HEK293 (cell line): ENCODE measurements at regions not wholly inside any gene's neighbourhood (a gene's known extent, or its start where the extent isn't known, plus 50 kb on each side); places are given as distances from the start of the nearest gene placed in this dataset.
A peak's percentile ranks its signal among the peaks of the same experiment; 100 is the strongest.

ENCODE experiments used
- CTCF ChIA-PET: fragments of 350-600 bp; formaldehyde crosslinking; extraction: SDS; loops from one replicate; lab custom pipeline; 2021; ENCODE audit warnings: antibody characterized with exemption; lab: Yijun Ruan, JAX
- POLR2A ChIA-PET: fragments of 300-600 bp; formaldehyde crosslinking; extraction: SDS; loops from one replicate; lab custom pipeline; 2020; ENCODE audit warnings: antibody characterized with exemption, inconsistent platforms; lab: Yijun Ruan, JAX
- H3K27ac ChIP-seq: fragments of 200-500 bp; sonication (Bioruptor generic); 2 replicates; pipeline ENCODE4 v1.5.1; 2014; ENCODE audit warnings: low read depth, low read length, control low read depth, inconsistent platforms; ENCODE audit errors: extremely low read depth
- H3K36me3 ChIP-seq, 2 experiments: fragments of 200-500 bp in 1 of 2; sonication (Bioruptor generic) in 1 of 2; 1 replicate in 1 of 2; 2 replicates in 1 of 2; pipeline ENCODE4 v1.5.1; 2014 to 2017; ENCODE audit warnings: inconsistent platforms in 2 of 2, low read length in 2 of 2; ENCODE audit not compliant: control insufficient read depth in 2 of 2, insufficient read depth in 1 of 2
- H3K4me1 ChIP-seq: fragments of 200-500 bp; sonication (Bioruptor generic); 2 replicates; pipeline ENCODE4 v1.5.1; 2014; ENCODE audit warnings: mild to moderate bottlenecking, low read length, inconsistent platforms; ENCODE audit not compliant: control insufficient read depth, insufficient read depth
- H3K4me3 ChIP-seq: 2 replicates; pipeline ENCODE4 v1.5.1; 2011; ENCODE audit warnings: low read depth, mild to moderate bottlenecking, control low read depth, low read length, moderate library complexity
- H3K9me3 ChIP-seq: fragments of 200-500 bp; sonication (Bioruptor generic); 2 replicates; pipeline ENCODE4 v1.5.1; 2014; ENCODE audit warnings: low read depth, low read length, inconsistent platforms; ENCODE audit not compliant: control insufficient read depth, insufficient read depth
- AEBP2 ChIP-seq: fragments of 450-650 bp; formaldehyde crosslinking; IDR thresholded peaks from 2 replicates; pipeline ENCODE4 v1.5.1; 2016; ENCODE audit warnings: missing biosample characterization, missing genetic modification characterization, borderline replicate concordance
- IKZF3 ChIP-seq: fragments of 450-650 bp; IDR thresholded peaks from 2 replicates; pipeline ENCODE4 v1.5.0; 2018; ENCODE audit warnings: missing biosample characterization, mild to moderate bottlenecking, missing genetic modification characterization, moderate library complexity
- MEIS1 ChIP-seq: sonication (generic); formaldehyde crosslinking; IDR thresholded peaks from 2 replicates; pipeline ENCODE4 v1.8.1; 2022; ENCODE audit warnings: missing genetic modification reagents, mild to moderate bottlenecking, borderline replicate concordance
- PRDM4 ChIP-seq: fragments of 450-650 bp; formaldehyde crosslinking; IDR thresholded peaks from 2 replicates; pipeline ENCODE4 v1.5.1; 2017; ENCODE audit warnings: missing biosample characterization, missing genetic modification characterization
- SCRT2 ChIP-seq: fragments of 450-650 bp; formaldehyde crosslinking; IDR thresholded peaks from 2 replicates; pipeline ENCODE4 v1.5.1; 2016; ENCODE audit warnings: missing biosample characterization, missing genetic modification characterization
- YY2 ChIP-seq: fragments of 450-650 bp; formaldehyde crosslinking; IDR thresholded peaks from 2 replicates; pipeline ENCODE4 v1.5.1; 2016; ENCODE audit warnings: missing biosample characterization, missing genetic modification characterization
- ZNF18 ChIP-seq: fragments of 450-650 bp; formaldehyde crosslinking; IDR thresholded peaks from 2 replicates; pipeline ENCODE4 v1.5.1; 2016; ENCODE audit warnings: missing biosample characterization, missing genetic modification characterization
- ZNF211 ChIP-seq: fragments of 450-650 bp; formaldehyde crosslinking; IDR thresholded peaks from 2 replicates; pipeline ENCODE4 v1.5.1; 2016; ENCODE audit warnings: low read depth, missing biosample characterization, missing genetic modification characterization
- ZNF23 ChIP-seq: fragments of 450-650 bp; formaldehyde crosslinking; IDR thresholded peaks from 2 replicates; pipeline ENCODE4 v1.5.1; 2016; ENCODE audit warnings: missing biosample characterization, missing genetic modification characterization, borderline replicate concordance
- ZNF324 ChIP-seq: fragments of 450-650 bp; formaldehyde crosslinking; IDR thresholded peaks from 2 replicates; pipeline ENCODE4 v1.5.1; 2016; ENCODE audit warnings: missing biosample characterization, missing genetic modification characterization
- ZNF341 ChIP-seq: fragments of 450-650 bp; formaldehyde crosslinking; IDR thresholded peaks from 2 replicates; pipeline ENCODE4; 2016; ENCODE audit warnings: low read depth, missing biosample characterization, missing genetic modification characterization
- ZNF354C ChIP-seq: fragments of 450-650 bp; formaldehyde crosslinking; IDR thresholded peaks from 2 replicates; pipeline ENCODE4 v1.5.1; 2016; ENCODE audit warnings: missing biosample characterization, missing genetic modification characterization, low read depth, borderline replicate concordance
- ZNF488 ChIP-seq: fragments of 450-650 bp; formaldehyde crosslinking; IDR thresholded peaks from 2 replicates; pipeline ENCODE4 v1.5.1; 2016; ENCODE audit warnings: missing biosample characterization, missing genetic modification characterization
- ZNF571 ChIP-seq: fragments of 450-650 bp; formaldehyde crosslinking; IDR thresholded peaks from 2 replicates; pipeline ENCODE4 v1.5.0; 2017; ENCODE audit warnings: missing biosample characterization, missing genetic modification characterization
- ZNF580 ChIP-seq: fragments of 450-650 bp; formaldehyde crosslinking; IDR thresholded peaks from 2 replicates; pipeline ENCODE4 v1.5.1; 2016; ENCODE audit warnings: missing biosample characterization, missing genetic modification characterization
- ZNF626 ChIP-seq: fragments of 450-650 bp; sonication (Bioruptor Pico); formaldehyde crosslinking; IDR thresholded peaks from 2 replicates; pipeline ENCODE4 v1.5.1; 2018; ENCODE audit warnings: missing biosample characterization, missing genetic modification characterization, inconsistent platforms
- ZNF654 ChIP-seq: fragments of 450-650 bp; formaldehyde crosslinking; IDR thresholded peaks from 2 replicates; pipeline ENCODE4 v1.5.1; 2016; ENCODE audit warnings: low read depth, missing biosample characterization, missing genetic modification characterization
- ZNF707 ChIP-seq: fragments of 450-650 bp; formaldehyde crosslinking; IDR thresholded peaks from 2 replicates; pipeline ENCODE4 v1.5.1; 2016; ENCODE audit warnings: missing biosample characterization, missing genetic modification characterization
- ZNF747 ChIP-seq: fragments of 450-650 bp; formaldehyde crosslinking; IDR thresholded peaks from 2 replicates; pipeline ENCODE4 v1.5.1; 2016; ENCODE audit warnings: missing biosample characterization, missing genetic modification characterization
- ZNF76 ChIP-seq: fragments of 450-650 bp; formaldehyde crosslinking; IDR thresholded peaks from 2 replicates; pipeline ENCODE4; 2016; ENCODE audit warnings: low read depth, missing biosample characterization, missing genetic modification characterization, borderline replicate concordance

GRCh38 chr1:82386365-82387011 is 585.8 kb downstream of the ADGRL2 start (continued):
- TF ChIP-seq ZNF18: no peak
- no peak; the same call in 1 of the 2 replicates for TF ChIP-seq IKZF3 (tag by site-specific recombination)
- peak; percentile 98 for TF ChIP-seq PRDM4
- TF ChIP-seq ZNF626: no peak
- no peak for TF ChIP-seq YY2 (tag by site-specific recombination)
- no peak for TF ChIP-seq SCRT2 (tag by site-specific recombination)

- peaks cover 11% of the 10 kb centered on the region; the same call in 1 of the 2 replicates for H3K4me1 ChIP-seq
- H3K9me3 ChIP-seq: no peaks in the 10 kb centered on the region
- TF ChIP-seq MEIS1 (CRISPR knock-in tag) (no peak), ZNF76 (tag by site-specific recombination) (no peak), ZNF580 (tag by site-specific recombination) (no peak), ZNF324 (tag by site-specific recombination) (no peak), ZNF626 (no peak)
- CTCF ChIA-PET: no interaction called here
- POLR2A ChIA-PET: no interaction called here
- no peaks in the 10 kb centered on the region for H3K36me3 ChIP-seq
- H3K4me3 ChIP-seq: no peak overlapping the region
- H3K27ac ChIP-seq: no peak overlapping the region
Observed at GRCh38 chr1:82384776-82385175, 584.0 kb downstream of the ADGRL2 start.

- Histone ChIP-seq H3K4me1 (no peaks in the 10 kb centered on the region), H3K4me3 (no peak overlapping the region), H3K36me3 (no peaks in the 10 kb centered on the region), H3K9me3 (no peaks in the 10 kb centered on the region), H3K27ac (no peak overlapping the region)
- CTCF ChIA-PET: interaction anchor here (0.6 to 0.7 kb wide), 5 partner anchors 11 to 872 kb away, joined by 3 to 4 read pairs (median 3); no protein-coding TSS in a partner anchor
- no peak for TF ChIP-seq ZNF23 (tag by site-specific recombination)
- TF ChIP-seq ZNF354C (tag by site-specific recombination): no peak
- no peak for TF ChIP-seq ZNF341
- TF ChIP-seq ZNF654: no peak
- POLR2A ChIA-PET: no interaction called here
Observed at GRCh38 chr1:82377201-82377884, 576.6 kb downstream of the ADGRL2 start.

GRCh38 chr1:82373710-82374109 is 573.0 kb downstream of the ADGRL2 start:
- Histone ChIP-seq H3K4me3 (no peak overlapping the region), H3K36me3 (no peaks in the 10 kb centered on the region), H3K4me1 (no peaks in the 10 kb centered on the region), H3K27ac (no peak overlapping the region)
- POLR2A ChIA-PET: no interaction called here
- CTCF ChIA-PET: no interaction called here
- TF ChIP-seq ZNF488 (tag by site-specific recombination): no peak
- TF ChIP-seq ZNF747 (tag by site-specific recombination): no peak
- no peak for TF ChIP-seq ZNF211 (tag by site-specific recombination)
- no peak for TF ChIP-seq ZNF571
- TF ChIP-seq AEBP2: no peak
- no peak for TF ChIP-seq ZNF707 (tag by site-specific recombination)
- TF ChIP-seq, all 188 proteins: peak for 0
- H3K9me3 ChIP-seq: no peaks in the 10 kb centered on the region
